ENCODE measurements at regions not wholly inside any gene's neighbourhood (a gene's known extent, or its start where the extent isn't known, plus 50 kb on each side); places are given as distances from the start of the nearest gene placed in this dataset.
"Not testable (repeated sequence)": the region's sequence is repeated elsewhere in the genome, so short reads cannot be mapped to it uniquely, and the experiment has no call there.

GRCh38 chr9:99666571-99666970 lies 155.1 kb upstream of the NR4A3 start:
- Histone ChIP-seq H4K8ac (ENCODE audit: low read depth, low read length) (no peak overlapping the region), H2BK12ac (ENCODE audit: low read length) (no peak overlapping the region), H2AK5ac (ENCODE audit: low read depth, low read length) (no peak overlapping the region), H3K14ac (ENCODE audit: low read length) (no peak overlapping the region), H3K18ac (ENCODE audit: low read length) (no peak overlapping the region), H4K91ac (ENCODE audit: low read depth, low read length, poor library complexity) (no peak overlapping the region), H3K27me3 (ENCODE audit: control insufficient read depth in 3 of 3, insufficient read depth in 3 of 3, low read depth in 1 of 3, low read length in 3 of 3) (no peaks in the 10 kb centered on the region), H3K23ac (ENCODE audit: low read depth, low read length, poor library complexity) (no peak overlapping the region), H3K4me2 (ENCODE audit: insufficient read depth, low read length, poor library complexity, severe bottlenecking) (no peak overlapping the region), H3K4me1 (ENCODE audit: control insufficient read depth in 2 of 2, insufficient read depth in 1 of 2, low read depth in 1 of 2, low read length in 2 of 2) (no peaks in the 10 kb centered on the region), H3K4ac (ENCODE audit: low read length) (no peak overlapping the region), H3K4me3 (ENCODE audit: low read length in 2 of 2) (no peak overlapping the region), H3K9ac (ENCODE audit: low read depth, low read length, poor library complexity) (no peak overlapping the region), H3K27ac (replicated peaks; ENCODE audit: low read length) (no peak overlapping the region), H2BK5ac (ENCODE audit: low read length) (no peak overlapping the region), H3K36me3 (replicated peaks in 1 of 2; ENCODE audit: control insufficient read depth in 2 of 2, insufficient read depth in 2 of 2, low read length in 2 of 2) (no peaks in the 10 kb centered on the region), H2BK120ac (ENCODE audit: low read depth, low read length) (no peak overlapping the region), H3K9me3 (replicated peaks in 1 of 2; ENCODE audit: control insufficient read depth in 2 of 2, insufficient read depth in 1 of 2, low read depth in 1 of 2, low read length in 2 of 2) (no peaks in the 10 kb centered on the region), H2AFZ (ENCODE audit: low read length) (no peak overlapping the region), H3K79me1 (ENCODE audit: low read depth, low read length) (no peaks in the 10 kb centered on the region), H2BK15ac (ENCODE audit: low read length) (no peak overlapping the region)
- no peak for DNase-seq (ENCODE audit: low spot score)

- not testable (repeated sequence) for H3K9ac ChIP-seq (ENCODE audit: low read depth, low read length, poor library complexity); H3K4me3 ChIP-seq (ENCODE audit: low read length in 2 of 2); H3K23ac ChIP-seq (ENCODE audit: low read depth, low read length, poor library complexity); H3K14ac ChIP-seq (ENCODE audit: low read length); H3K27ac ChIP-seq (replicated peaks; ENCODE audit: low read length); H2BK12ac ChIP-seq (ENCODE audit: low read length); H2BK120ac ChIP-seq (ENCODE audit: low read depth, low read length); H4K91ac ChIP-seq (ENCODE audit: low read depth, low read length, poor library complexity); H2BK5ac ChIP-seq (ENCODE audit: low read length); H2AFZ ChIP-seq (ENCODE audit: low read length); H3K4me1 ChIP-seq (ENCODE audit: control insufficient read depth in 2 of 2, insufficient read depth in 1 of 2, low read depth in 1 of 2, low read length in 2 of 2); H3K4me2 ChIP-seq (ENCODE audit: insufficient read depth, low read length, poor library complexity, severe bottlenecking); H3K36me3 ChIP-seq (replicated peaks in 1 of 2; ENCODE audit: control insufficient read depth in 2 of 2, insufficient read depth in 2 of 2, low read length in 2 of 2); H4K8ac ChIP-seq (ENCODE audit: low read depth, low read length); H3K9me3 ChIP-seq (replicated peaks in 1 of 2; ENCODE audit: control insufficient read depth in 2 of 2, insufficient read depth in 1 of 2, low read depth in 1 of 2, low read length in 2 of 2); H3K79me1 ChIP-seq (ENCODE audit: low read depth, low read length); H3K27me3 ChIP-seq (ENCODE audit: control insufficient read depth in 3 of 3, insufficient read depth in 3 of 3, low read depth in 1 of 3, low read length in 3 of 3); H3K18ac ChIP-seq (ENCODE audit: low read length); H3K4ac ChIP-seq (ENCODE audit: low read length); H2BK15ac ChIP-seq (ENCODE audit: low read length); DNase-seq (ENCODE audit: low spot score); H2AK5ac ChIP-seq (ENCODE audit: low read depth, low read length)
- no CpG with 5 or more reads among the region's 7 CpGs for WGBS, 2 donors (ENCODE audit: extremely low coverage in 2 of 2, insufficient read length in 2 of 2, insufficient replicate concordance in 1 of 2)
These were observed 150.8 kb upstream of the NR4A3 start for GRCh38 chr9:99670886-99671285.

GRCh38 chr9:99677281-99677680 lies 144.4 kb upstream of the NR4A3 start:
- H2AFZ ChIP-seq (ENCODE audit: low read length): no peak overlapping the region
- H2BK5ac ChIP-seq (ENCODE audit: low read length): no peak overlapping the region
- no peak for DNase-seq (ENCODE audit: low spot score)
- H2AK5ac ChIP-seq (ENCODE audit: low read depth, low read length): no peak overlapping the region
- no peak overlapping the region for H3K4me3 ChIP-seq (ENCODE audit: low read length in 2 of 2)
- H3K4me1 ChIP-seq (ENCODE audit: control insufficient read depth in 2 of 2, insufficient read depth in 1 of 2, low read depth in 1 of 2, low read length in 2 of 2): no peaks in the 10 kb centered on the region
- no peak overlapping the region for H3K18ac ChIP-seq (ENCODE audit: low read length)
- no peak overlapping the region for H4K8ac ChIP-seq (ENCODE audit: low read depth, low read length)
- H3K27me3 ChIP-seq (ENCODE audit: control insufficient read depth in 3 of 3, insufficient read depth in 3 of 3, low read depth in 1 of 3, low read length in 3 of 3): no peaks in the 10 kb centered on the region
- no peak overlapping the region for H3K23ac ChIP-seq (ENCODE audit: low read depth, low read length, poor library complexity)
- no peak overlapping the region for H3K4me2 ChIP-seq (ENCODE audit: insufficient read depth, low read length, poor library complexity, severe bottlenecking)
- no peak overlapping the region for H4K91ac ChIP-seq (ENCODE audit: low read depth, low read length, poor library complexity)
- no peak overlapping the region for H2BK12ac ChIP-seq (ENCODE audit: low read length)
- H3K9me3 ChIP-seq (replicated peaks in 1 of 2; ENCODE audit: control insufficient read depth in 2 of 2, insufficient read depth in 1 of 2, low read depth in 1 of 2, low read length in 2 of 2): peaks cover 0 to 3% of the 10 kb centered on the region in 2 donors
- H3K4ac ChIP-seq (ENCODE audit: low read length): no peak overlapping the region
- no CpG with 5 or more reads among the region's 1 CpG for WGBS, 2 donors (ENCODE audit: extremely low coverage in 2 of 2, insufficient read length in 2 of 2, insufficient replicate concordance in 1 of 2)
- H3K79me1 ChIP-seq (ENCODE audit: low read depth, low read length): no peaks in the 10 kb centered on the region
- H3K36me3 ChIP-seq (replicated peaks in 1 of 2; ENCODE audit: control insufficient read depth in 2 of 2, insufficient read depth in 2 of 2, low read length in 2 of 2): no peaks in the 10 kb centered on the region
- H3K27ac ChIP-seq (replicated peaks; ENCODE audit: low read length): no peak overlapping the region
- H2BK15ac ChIP-seq (ENCODE audit: low read length): no peak overlapping the region
- no peak overlapping the region for H3K9ac ChIP-seq (ENCODE audit: low read depth, low read length, poor library complexity)
- H3K14ac ChIP-seq (ENCODE audit: low read length): no peak overlapping the region
- H2BK120ac ChIP-seq (ENCODE audit: low read depth, low read length): no peak overlapping the region

- Histone ChIP-seq H3K4ac (ENCODE audit: low read length) (no peak overlapping the region), H2AFZ (ENCODE audit: low read length) (no peak overlapping the region), H3K23ac (ENCODE audit: low read depth, low read length, poor library complexity) (no peak overlapping the region), H3K4me1 (ENCODE audit: control insufficient read depth in 2 of 2, insufficient read depth in 1 of 2, low read depth in 1 of 2, low read length in 2 of 2) (no peaks in the 10 kb centered on the region), H3K79me1 (ENCODE audit: low read depth, low read length) (no peaks in the 10 kb centered on the region), H3K9ac (ENCODE audit: low read depth, low read length, poor library complexity) (no peak overlapping the region), H3K27me3 (ENCODE audit: control insufficient read depth in 3 of 3, insufficient read depth in 3 of 3, low read depth in 1 of 3, low read length in 3 of 3) (no peaks in the 10 kb centered on the region), H2BK15ac (ENCODE audit: low read length) (no peak overlapping the region), H2BK120ac (ENCODE audit: low read depth, low read length) (no peak overlapping the region), H3K27ac (replicated peaks; ENCODE audit: low read length) (no peak overlapping the region), H3K4me2 (ENCODE audit: insufficient read depth, low read length, poor library complexity, severe bottlenecking) (no peak overlapping the region), H3K36me3 (replicated peaks in 1 of 2; ENCODE audit: control insufficient read depth in 2 of 2, insufficient read depth in 2 of 2, low read length in 2 of 2) (no peaks in the 10 kb centered on the region), H3K4me3 (ENCODE audit: low read length in 2 of 2) (no peak overlapping the region), H4K8ac (ENCODE audit: low read depth, low read length) (no peak overlapping the region), H3K18ac (ENCODE audit: low read length) (no peak overlapping the region), H2BK12ac (ENCODE audit: low read length) (no peak overlapping the region), H3K14ac (ENCODE audit: low read length) (no peak overlapping the region), H2BK5ac (ENCODE audit: low read length) (no peak overlapping the region), H3K9me3 (replicated peaks in 1 of 2; ENCODE audit: control insufficient read depth in 2 of 2, insufficient read depth in 1 of 2, low read depth in 1 of 2, low read length in 2 of 2) (peaks cover 0 to 3% of the 10 kb centered on the region in 2 donors), H2AK5ac (ENCODE audit: low read depth, low read length) (no peak overlapping the region), H4K91ac (ENCODE audit: low read depth, low read length, poor library complexity) (no peak overlapping the region)
- DNase-seq (ENCODE audit: low spot score): no peak
These were observed 143.1 kb upstream of the NR4A3 start for GRCh38 chr9:99678566-99678965.

Measured in neuronal stem cell (in vitro differentiated cells).